SJCRH30 (cell line): ENCODE measurements at regions not wholly inside any gene's neighbourhood (a gene's known extent, or its start where the extent isn't known, plus 50 kb on each side); places are given as distances from the start of the nearest gene placed in this dataset.
A peak's percentile ranks its signal among the peaks of the same experiment; 100 is the strongest.

Source experiments
- DNase-seq, 2 experiments: peaks; one replicate each; pipeline ENCODE4 v3.0.0-alpha.2; 2015 to 2020
- H3K27ac ChIP-seq: fragments of 250-450 bp; sonication (Bioruptor Pico); 2 replicates; pipeline ENCODE4 v1.5.1; 2020; ENCODE audit warnings: mild to moderate bottlenecking, moderate library complexity
- H3K27me3 ChIP-seq: fragments of 250-450 bp; sonication (Bioruptor Pico); 2 replicates; pipeline ENCODE4 v1.5.1; 2020; ENCODE audit warnings: mild to moderate bottlenecking, moderate library complexity
- H3K36me3 ChIP-seq: fragments of 250-450 bp; sonication (Bioruptor Pico); 2 replicates; pipeline ENCODE4 v1.5.1; 2020; ENCODE audit warnings: mild to moderate bottlenecking, moderate library complexity
- H3K4me1 ChIP-seq: fragments of 250-450 bp; sonication (Bioruptor Pico); 2 replicates; pipeline ENCODE4 v1.5.1; 2020; ENCODE audit warnings: mild to moderate bottlenecking, moderate library complexity
- H3K4me3 ChIP-seq: fragments of 250-450 bp; sonication (Bioruptor Pico); 2 replicates; pipeline ENCODE4 v1.5.1; 2020; ENCODE audit warnings: mild to moderate bottlenecking, moderate library complexity
- H3K9me3 ChIP-seq: fragments of 250-450 bp; sonication (Bioruptor Pico); replicated peaks from 2 replicates; pipeline ENCODE4 v1.5.1; 2020; ENCODE audit warnings: mild to moderate bottlenecking, moderate library complexity

DNA sequence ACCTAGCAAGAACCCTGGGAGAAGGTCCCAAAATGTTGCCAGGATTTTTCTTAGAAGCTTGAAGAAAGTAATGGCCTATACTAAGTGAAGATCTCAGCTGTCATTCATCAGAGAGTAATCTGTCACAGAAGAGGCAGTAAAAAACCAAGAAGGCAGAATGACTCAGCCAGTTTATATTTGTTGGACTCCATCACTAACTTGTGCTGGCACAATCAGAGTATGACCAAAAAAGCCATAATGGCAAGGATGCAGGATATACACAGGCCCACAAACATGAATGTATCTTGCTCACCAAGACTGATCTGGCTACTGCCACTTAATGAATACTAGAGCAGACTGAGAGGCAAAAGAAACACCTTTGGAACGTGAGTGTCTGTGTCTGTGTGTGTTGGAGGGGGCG, 104.0 kb upstream of the POU5F2 start:
- peaks cover 8% of the 10 kb centered on the region; the same call in 1 of the 2 replicates for H3K9me3 ChIP-seq
- H3K4me3 ChIP-seq, result no peak overlapping the region
- H3K36me3 ChIP-seq, result no peaks in the 10 kb centered on the region
- H3K4me1 ChIP-seq, result no peaks in the 10 kb centered on the region
- H3K27me3 ChIP-seq, result no peaks in the 10 kb centered on the region
- DNase-seq, result no peak
- no peak overlapping the region for H3K27ac ChIP-seq

DNA sequence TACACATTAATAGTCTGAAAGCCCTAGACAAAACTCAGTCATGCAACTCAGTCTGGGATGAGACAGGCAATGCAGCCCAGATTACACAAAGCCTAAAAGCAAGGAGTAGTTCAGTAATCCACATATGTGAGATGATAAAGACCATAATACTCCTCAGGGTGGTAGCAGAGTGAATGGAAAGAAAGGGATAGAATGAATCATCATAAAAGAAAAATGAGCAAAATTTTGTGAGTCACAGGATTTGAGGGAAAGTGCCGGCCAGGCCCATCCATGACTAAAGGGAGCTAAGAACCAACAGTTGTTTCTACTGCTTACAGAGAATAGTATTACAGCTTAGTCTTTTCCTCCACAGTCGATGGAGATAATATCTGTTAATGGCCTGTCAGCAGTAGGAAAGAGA, 90.0 kb upstream of the POU5F2 start:
- peak; percentile 64 to 80 for DNase-seq
- Histone ChIP-seq H3K9me3 (no peaks in the 10 kb centered on the region), H3K36me3 (no peaks in the 10 kb centered on the region), H3K27me3 (no peaks in the 10 kb centered on the region), H3K4me1 (peaks cover 16% of the 10 kb centered on the region), H3K4me3 (no peak overlapping the region), H3K27ac (peak overlapping the region; percentile 80)

DNA sequence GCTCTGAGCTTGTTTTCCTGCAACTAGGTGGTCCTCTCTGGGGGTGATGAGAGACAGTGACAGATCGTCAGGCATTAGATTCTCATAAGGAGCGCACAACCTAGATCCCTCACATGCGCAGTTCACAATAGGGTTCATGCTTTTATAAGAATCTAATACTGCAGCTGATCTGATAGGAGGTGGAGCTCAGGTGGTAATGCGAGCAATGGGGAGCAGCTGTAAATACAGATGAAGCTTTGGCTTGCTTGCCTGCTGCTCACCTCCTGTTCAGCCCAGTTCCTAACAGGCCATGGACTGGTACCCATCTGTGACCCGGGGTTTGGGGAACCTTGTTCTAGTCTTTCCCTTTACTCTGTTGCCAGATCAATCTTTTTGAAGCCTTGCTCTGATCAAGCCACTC, 89.5 kb upstream of the POU5F2 start:
- Histone ChIP-seq H3K9me3 (no peaks in the 10 kb centered on the region), H3K36me3 (no peaks in the 10 kb centered on the region), H3K4me1 (peaks cover 16% of the 10 kb centered on the region), H3K4me3 (no peak overlapping the region), H3K27ac (peak overlapping the region; percentile 80), H3K27me3 (no peaks in the 10 kb centered on the region)
- peak in 1 of 2 experiments; percentile 10 for DNase-seq

DNA sequence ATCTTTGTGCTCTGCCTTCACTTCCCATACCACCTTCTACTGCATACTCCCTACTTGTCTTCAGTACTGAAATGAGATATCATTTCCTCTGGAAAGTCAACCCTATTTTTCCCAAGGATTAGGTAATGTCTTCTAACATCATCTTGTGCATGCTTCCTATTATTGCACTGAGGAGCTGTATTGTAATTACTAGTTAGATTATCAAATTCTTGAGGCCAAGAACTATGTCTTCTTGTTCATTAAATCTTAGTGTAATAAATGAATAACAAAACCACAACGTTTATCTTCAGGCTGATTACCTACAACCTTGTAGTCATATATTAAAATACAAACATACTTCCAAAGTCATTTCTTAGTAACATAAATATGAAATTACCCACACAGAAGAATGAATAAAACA, 87.9 kb upstream of the POU5F2 start:
- H3K9me3 ChIP-seq, result no peaks in the 10 kb centered on the region
- H3K4me3 ChIP-seq, result no peak overlapping the region
- H3K27me3 ChIP-seq, result no peaks in the 10 kb centered on the region
- H3K27ac ChIP-seq, result no peak overlapping the region
- no peaks in the 10 kb centered on the region for H3K36me3 ChIP-seq
- H3K4me1 ChIP-seq, result peaks cover 16% of the 10 kb centered on the region
- DNase-seq, result no peak

DNA sequence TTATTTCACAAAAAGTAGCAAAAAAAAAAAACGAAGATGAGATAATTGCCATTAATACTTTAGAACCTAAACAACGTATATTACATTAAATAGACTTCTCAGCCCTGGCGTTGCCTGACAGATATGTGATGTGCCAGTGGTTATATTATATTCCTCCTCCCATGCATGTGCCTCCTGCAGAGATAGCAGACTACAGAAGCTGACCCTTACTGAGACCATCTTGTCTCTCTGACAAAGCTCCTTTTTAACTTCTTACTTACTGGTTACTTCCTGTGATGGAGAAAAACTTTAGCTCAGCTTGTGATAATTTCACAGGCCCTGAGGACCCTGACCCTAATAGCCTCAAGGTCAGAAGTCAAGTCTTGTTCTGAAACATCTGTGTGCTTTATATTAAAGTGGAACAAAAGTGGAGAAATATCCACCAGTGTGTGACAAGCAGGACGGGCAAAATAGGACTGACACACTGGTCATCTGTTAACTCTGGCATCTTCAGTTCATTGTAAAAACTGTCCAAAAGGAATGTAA, 80.6 kb upstream of the POU5F2 start:
- H3K27me3 ChIP-seq, result no peaks in the 10 kb centered on the region
- no peaks in the 10 kb centered on the region for H3K36me3 ChIP-seq
- H3K4me1 ChIP-seq, result no peaks in the 10 kb centered on the region
- H3K27ac ChIP-seq, result no peak overlapping the region
- no peak overlapping the region for H3K4me3 ChIP-seq
- DNase-seq, result no peak
- H3K9me3 ChIP-seq, result no peaks in the 10 kb centered on the region

DNA sequence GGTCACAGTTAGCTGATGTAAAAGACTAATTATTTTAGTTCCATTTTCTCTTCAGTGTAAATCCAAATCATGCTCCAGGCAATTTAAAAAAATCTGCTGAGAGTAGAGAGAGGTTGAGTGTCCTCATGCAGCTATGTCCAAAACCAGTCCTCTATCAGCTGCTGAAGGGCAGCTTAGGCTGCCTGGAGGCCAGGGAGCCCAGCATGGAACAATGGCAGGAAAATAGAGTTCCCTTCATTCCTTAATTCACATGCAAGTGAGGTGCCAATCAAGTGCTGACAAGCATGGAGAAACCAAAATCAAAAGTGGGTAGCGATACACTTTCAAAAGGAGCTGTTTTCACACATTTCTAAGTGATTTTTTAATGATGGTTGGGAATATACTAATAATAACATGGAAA, 78.3 kb upstream of the POU5F2 start:
- H3K9me3 ChIP-seq, result no peaks in the 10 kb centered on the region
- no peak overlapping the region for H3K27ac ChIP-seq
- no peaks in the 10 kb centered on the region for H3K4me1 ChIP-seq
- no peaks in the 10 kb centered on the region for H3K27me3 ChIP-seq
- H3K36me3 ChIP-seq, result no peaks in the 10 kb centered on the region
- no peak overlapping the region for H3K4me3 ChIP-seq
- no peak for DNase-seq

DNA sequence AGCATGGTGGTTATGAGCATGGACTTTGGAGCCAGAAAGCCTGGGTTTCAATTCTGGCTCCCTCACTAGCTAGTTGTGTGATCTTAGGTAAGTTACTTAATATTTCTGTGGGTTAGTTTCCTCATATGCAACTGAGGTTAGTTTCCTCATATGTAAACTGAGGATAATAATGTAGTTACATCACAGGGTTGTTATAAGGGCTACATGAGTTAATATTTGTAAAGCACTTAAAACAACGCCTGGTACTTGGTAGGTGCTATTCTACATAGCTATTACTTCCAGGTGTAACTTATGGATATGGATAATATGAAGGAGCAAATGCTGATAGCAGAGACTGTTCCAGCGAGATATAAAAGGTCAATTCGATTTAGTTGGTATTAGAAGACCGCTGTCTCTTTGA, 69.4 kb upstream of the POU5F2 start:
- Histone ChIP-seq H3K4me1 (no peaks in the 10 kb centered on the region), H3K27ac (no peak overlapping the region), H3K4me3 (no peak overlapping the region), H3K9me3 (no peaks in the 10 kb centered on the region), H3K27me3 (no peaks in the 10 kb centered on the region), H3K36me3 (no peaks in the 10 kb centered on the region)
- DNase-seq, result no peak

DNA sequence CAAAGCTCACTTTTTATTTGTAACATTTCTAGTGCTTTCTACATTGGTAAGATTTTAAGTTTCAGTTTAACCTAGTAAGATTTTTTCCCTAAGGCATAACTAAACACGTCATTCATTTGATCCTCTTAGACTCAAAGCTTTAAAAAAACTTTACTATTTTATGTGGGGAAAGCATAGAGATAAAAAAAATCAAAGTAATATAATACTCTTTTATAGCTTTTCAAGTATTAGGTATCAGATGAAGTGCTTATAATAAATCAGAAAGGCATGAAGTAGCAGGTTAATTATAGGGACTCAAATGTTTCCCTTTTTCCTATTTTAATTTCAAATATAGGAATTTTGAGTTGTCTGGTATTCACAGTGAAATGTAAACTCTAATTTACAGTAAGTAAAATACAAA, 68.0 kb upstream of the POU5F2 start:
- no peaks in the 10 kb centered on the region for H3K9me3 ChIP-seq
- no peaks in the 10 kb centered on the region for H3K4me1 ChIP-seq
- no peak overlapping the region for H3K4me3 ChIP-seq
- H3K27me3 ChIP-seq, result no peaks in the 10 kb centered on the region
- no peak for DNase-seq
- no peak overlapping the region for H3K27ac ChIP-seq
- H3K36me3 ChIP-seq, result no peaks in the 10 kb centered on the region

DNA sequence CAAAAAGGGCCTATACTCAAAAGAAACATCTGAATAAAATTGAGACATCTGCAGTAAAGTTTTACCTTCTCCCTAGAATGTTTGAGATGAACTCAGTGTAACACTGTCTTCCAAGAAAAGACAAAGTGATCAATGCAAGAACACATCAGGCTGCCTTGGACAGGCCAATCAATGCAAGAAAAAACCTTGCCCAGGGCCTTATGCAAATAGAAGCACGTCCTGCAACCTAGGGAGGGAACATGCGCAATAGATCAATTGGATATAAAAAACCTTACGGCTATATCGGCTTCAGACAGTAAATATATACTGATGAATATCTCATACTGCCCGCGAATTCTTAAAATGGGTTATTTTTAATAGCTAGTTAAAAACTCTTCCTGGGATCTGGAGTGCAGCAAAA, 66.4 kb upstream of the POU5F2 start:
- H3K27me3 ChIP-seq, result no peaks in the 10 kb centered on the region
- no peaks in the 10 kb centered on the region for H3K9me3 ChIP-seq
- no peaks in the 10 kb centered on the region for H3K4me1 ChIP-seq
- H3K36me3 ChIP-seq, result no peaks in the 10 kb centered on the region
- no peak overlapping the region for H3K4me3 ChIP-seq
- DNase-seq, result no peak
- no peak overlapping the region for H3K27ac ChIP-seq

DNA sequence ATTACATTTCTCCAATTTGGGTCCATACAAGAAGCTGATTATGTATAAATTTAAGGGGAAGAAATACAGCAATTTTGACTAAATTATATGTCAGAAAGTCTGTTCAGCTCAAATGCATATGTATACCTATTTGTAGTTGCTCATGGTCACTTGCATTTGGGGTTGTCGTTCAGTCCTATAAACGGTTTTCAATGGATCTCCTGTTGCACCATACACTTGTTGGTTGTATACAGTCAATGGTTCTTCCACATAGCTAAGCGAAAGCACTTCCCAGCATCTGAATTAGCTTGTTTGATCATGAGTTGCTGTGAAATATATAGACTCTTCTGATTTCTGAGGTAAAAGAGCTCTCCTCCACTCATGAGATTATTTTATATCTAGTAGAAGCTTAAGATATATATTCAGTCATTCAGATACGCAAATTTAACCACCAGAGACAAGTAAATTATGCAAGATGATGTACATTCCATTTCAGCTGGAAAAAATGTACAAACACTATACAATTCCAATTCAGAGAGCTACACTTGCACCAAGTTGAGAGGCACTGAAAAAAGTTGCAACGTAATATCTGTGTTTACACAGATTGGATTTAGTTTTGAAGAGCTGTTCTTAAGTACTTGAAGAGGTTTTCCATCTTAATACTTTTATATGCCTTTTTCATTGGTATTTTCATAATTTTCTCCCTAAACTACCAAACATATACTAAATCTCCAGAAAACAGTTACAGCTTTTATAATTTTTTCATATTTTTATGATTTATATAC, 64.4 kb upstream of the POU5F2 start:
- Histone ChIP-seq H3K4me3 (no peak overlapping the region), H3K9me3 (no peaks in the 10 kb centered on the region), H3K27me3 (no peaks in the 10 kb centered on the region), H3K36me3 (no peaks in the 10 kb centered on the region), H3K27ac (no peak overlapping the region), H3K4me1 (peaks cover 7% of the 10 kb centered on the region; the same call in 1 of the 2 replicates)
- DNase-seq, result no peak

DNA sequence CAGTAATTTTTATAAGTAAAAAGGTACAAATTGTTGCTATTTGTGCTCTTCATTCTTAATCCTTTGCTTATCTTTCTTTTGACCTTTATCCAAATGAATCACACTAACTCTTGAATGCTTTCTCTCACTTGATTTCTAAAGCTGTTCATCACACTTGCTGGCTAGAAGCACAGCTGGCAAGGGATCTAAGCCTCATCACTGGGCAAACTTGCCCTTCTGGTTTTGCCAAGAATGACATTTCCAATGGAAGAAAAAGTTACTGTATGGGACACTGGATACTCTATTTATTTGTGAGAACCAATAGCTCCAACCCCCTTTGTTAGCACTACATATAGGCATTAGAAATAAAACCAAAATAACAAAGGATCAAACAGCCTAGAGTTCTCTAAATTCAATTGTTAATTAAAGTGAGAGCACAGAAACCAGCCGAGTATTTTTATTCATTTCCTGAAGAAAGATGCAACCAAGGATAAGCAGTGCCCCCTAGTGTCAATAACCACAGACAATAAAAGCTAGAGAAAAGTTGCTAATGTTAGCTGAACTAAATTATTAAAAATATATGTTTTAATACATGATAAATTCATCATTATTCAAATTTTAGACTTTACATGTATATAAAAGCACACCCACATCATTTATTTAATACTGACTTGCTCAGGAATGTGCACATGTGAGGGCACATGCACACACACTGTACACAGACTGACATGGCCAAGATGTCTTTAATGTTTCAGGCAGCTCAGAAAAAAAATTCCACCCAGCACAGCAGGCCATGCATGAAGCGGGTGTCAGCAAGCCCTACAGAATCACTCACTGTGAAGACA, 59.8 kb upstream of the POU5F2 start:
- H3K4me1 ChIP-seq, result peaks cover 7% of the 10 kb centered on the region; the same call in 1 of the 2 replicates
- DNase-seq, result peak; percentile 31 to 79

DNA sequence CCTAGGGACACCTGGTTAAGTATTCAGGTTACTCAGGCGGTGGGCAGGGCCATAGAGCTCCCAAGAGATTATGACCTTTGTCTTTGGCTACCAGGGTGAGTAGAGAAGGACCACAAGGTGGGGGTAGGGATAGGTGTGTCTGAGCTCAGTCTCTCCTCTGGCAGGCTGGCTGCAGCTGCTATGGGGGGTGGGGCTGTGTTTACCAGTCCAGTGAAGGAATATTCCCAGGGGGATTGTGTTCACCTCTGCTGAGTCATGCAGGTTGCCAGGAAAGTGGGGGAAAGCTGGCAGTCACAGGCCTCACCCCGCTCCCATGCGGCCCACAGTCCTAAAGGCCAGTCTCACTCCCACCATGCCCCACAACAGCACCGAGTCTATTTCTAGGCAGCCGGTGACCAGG, 53.6 kb upstream of the POU5F2 start:
- no peak overlapping the region for H3K27ac ChIP-seq
- no peaks in the 10 kb centered on the region for H3K4me1 ChIP-seq
- H3K27me3 ChIP-seq, result no peaks in the 10 kb centered on the region
- no peaks in the 10 kb centered on the region for H3K36me3 ChIP-seq
- no peak overlapping the region for H3K4me3 ChIP-seq
- H3K9me3 ChIP-seq, result no peaks in the 10 kb centered on the region
- peak; percentile 37 to 51 for DNase-seq

More for the DNA sequence above, 59.8 kb upstream of the POU5F2 start:
- Histone ChIP-seq H3K27me3 (no peaks in the 10 kb centered on the region), H3K4me3 (peak overlapping the region; percentile 8; the same call in 1 of the 2 replicates), H3K9me3 (no peaks in the 10 kb centered on the region), H3K36me3 (no peaks in the 10 kb centered on the region), H3K27ac (no peak overlapping the region)

DNA sequence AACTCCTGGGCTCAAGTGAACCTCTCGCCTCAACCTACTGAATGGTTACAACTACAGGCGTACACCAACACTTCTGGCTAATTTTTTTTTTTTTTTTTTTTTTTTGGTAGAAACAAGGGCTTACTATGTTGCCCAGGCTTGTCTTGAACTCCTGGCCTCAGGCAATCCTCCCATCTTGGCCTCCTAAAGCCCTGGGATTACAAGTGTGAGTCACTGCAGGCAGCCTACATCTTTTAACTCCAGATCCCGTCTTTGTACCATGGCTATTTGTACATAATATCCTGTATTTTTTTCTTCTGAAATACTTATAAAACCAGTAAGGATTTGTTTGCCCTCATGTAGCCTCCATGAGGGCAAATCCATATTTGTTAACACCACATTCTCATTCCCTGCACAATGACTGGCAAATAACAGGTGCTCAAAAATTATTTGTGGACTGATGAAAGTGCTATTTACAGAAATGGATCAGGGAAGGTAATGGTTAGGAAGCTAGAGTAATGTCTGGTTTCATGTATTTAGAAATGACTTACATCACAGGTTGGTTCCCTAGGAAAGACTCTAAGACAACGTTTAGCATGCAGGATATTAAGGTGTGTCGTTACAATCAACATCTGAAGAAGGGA, 51.9 kb upstream of the POU5F2 start:
- Histone ChIP-seq H3K27ac (no peak overlapping the region), H3K4me1 (no peaks in the 10 kb centered on the region), H3K36me3 (no peaks in the 10 kb centered on the region), H3K4me3 (no peak overlapping the region), H3K27me3 (no peaks in the 10 kb centered on the region), H3K9me3 (no peaks in the 10 kb centered on the region)
- DNase-seq, result peak; percentile 6 to 24

DNA sequence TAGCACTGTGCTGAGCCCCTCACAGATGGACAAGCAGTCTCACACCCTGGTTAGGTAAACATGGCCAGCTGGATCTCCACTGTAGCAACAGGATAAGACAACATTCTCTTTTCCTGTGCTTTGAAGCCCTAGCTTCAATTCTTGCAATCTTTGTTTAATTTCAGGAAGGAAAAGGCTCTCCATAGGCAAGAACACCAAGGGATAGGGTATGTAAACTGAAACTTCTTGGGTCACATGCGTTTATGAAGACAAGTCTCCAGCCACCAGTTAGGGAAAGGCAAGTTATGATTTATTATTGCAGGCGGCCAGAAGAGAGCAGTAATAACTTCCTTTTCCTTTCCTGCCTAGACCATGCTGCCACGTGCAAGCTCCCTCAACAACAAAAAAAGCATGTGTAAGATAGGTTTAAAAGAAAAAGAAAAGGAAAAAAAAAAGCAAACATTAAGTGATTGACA, 50.1 kb upstream of the POU5F2 start:
- no peak overlapping the region for H3K27ac ChIP-seq
- no peaks in the 10 kb centered on the region for H3K4me1 ChIP-seq
- H3K36me3 ChIP-seq, result no peaks in the 10 kb centered on the region
- no peaks in the 10 kb centered on the region for H3K27me3 ChIP-seq
- H3K4me3 ChIP-seq, result no peak overlapping the region
- DNase-seq, result no peak
- H3K9me3 ChIP-seq, result no peaks in the 10 kb centered on the region
